ENCODE measurements at regions not wholly inside any gene's neighbourhood (a gene's known extent, or its start where the extent isn't known, plus 50 kb on each side); places are given as distances from the start of the nearest gene placed in this dataset.

- no peak for TF ChIP-seq CTCF (conservative IDR thresholded peaks at IDR 0.05; ENCODE audit: low read depth, low read length)
- TF ChIP-seq EZH2 (IDR thresholded peaks at IDR 0.05; ENCODE audit: low read length, unreplicated experiment) = no peak
- no peak for TF ChIP-seq EZH2phosphoT487 (IDR thresholded peaks at IDR 0.05; ENCODE audit: borderline replicate concordance, low read length)
Measured at GRCh38 chr13:90723381-90723780, 624.1 kb upstream of the MIR17HG start.
